Aorta (tissue), 5 donors: ENCODE measurements at regions not wholly inside any gene's neighbourhood (a gene's known extent, or its start where the extent isn't known, plus 50 kb on each side); places are given as distances from the start of the nearest gene placed in this dataset.

Experiments
- ATAC-seq: fragments of 200-7000 bp; cut with Tn5 transposase; one replicate; pipeline ENCODE4 v1.9.1; 2022; ENCODE audit warnings: moderate library complexity; ENCODE audit not compliant: low FRiP score
- DNase-seq, 2 donors: peaks; one replicate each; pipeline ENCODE4 v3.0.0-alpha.2; 2020
- H3K27ac ChIP-seq, 2 donors: one replicate each; pipeline ENCODE4 v1.5.1; 2013; ENCODE audit warnings: low read length in 2 of 2, mild to moderate bottlenecking in 2 of 2, moderate library complexity in 2 of 2, control low read depth in 1 of 2, inconsistent platforms in 1 of 2, low read depth in 1 of 2
- H3K27me3 ChIP-seq, 2 donors: one replicate each; pipeline ENCODE4 v1.6.1; 2013; ENCODE audit warnings: control low read depth in 1 of 2, low read length in 1 of 2, mild to moderate bottlenecking in 1 of 2, moderate library complexity in 1 of 2; ENCODE audit not compliant: insufficient read depth in 2 of 2, control insufficient read depth in 1 of 2
- H3K36me3 ChIP-seq, 2 donors: one replicate each; pipeline ENCODE4 v1.6.1; 2013; ENCODE audit warnings: control low read depth in 1 of 2, low read length in 1 of 2, mild to moderate bottlenecking in 1 of 2; ENCODE audit not compliant: insufficient read depth in 2 of 2, control insufficient read depth in 1 of 2
- H3K4me1 ChIP-seq, 2 donors: one replicate each; pipeline ENCODE4 v1.6.1; 2013; ENCODE audit warnings: low read length in 2 of 2, control low read depth in 1 of 2, mild to moderate bottlenecking in 1 of 2, moderate library complexity in 1 of 2; ENCODE audit not compliant: insufficient read depth in 2 of 2, control insufficient read depth in 1 of 2
- H3K4me3 ChIP-seq, 2 donors: one replicate each; pipeline ENCODE4 v1.5.1; 2013; ENCODE audit warnings: low read length in 2 of 2, control low read depth in 1 of 2, mild to moderate bottlenecking in 1 of 2
- H3K9me3 ChIP-seq: one replicate; pipeline ENCODE4 v1.6.1; 2013; ENCODE audit warnings: mild to moderate bottlenecking, low read length; ENCODE audit not compliant: control insufficient read depth
- WGBS, 2 donors: extraction: QIAGEN DNeasy Blood & Tissue Kit; methylation state at CpG; one replicate each; pipeline ENCODE4 v1.1.7; 2013; 5-methylcytosine and 5-hydroxymethylcytosine counted together
- intact Hi-C, 2 donors: fragments of 100-400 bp; cut with DNase I; formaldehyde crosslinking; loops; one replicate each; pipeline versions ENCODE4 v1.14.2 to v1.15.0; 2022
- donor health status: healthy with polysubstance abuse.
- donor health status: Bipolar disorder and iron deficiency.
- donor health status: DM: no; HTN: no; CAD: no.
- donor health status: DM: no; HTN: no; CAD: no.
- donor health status: DM: yes; HTN: yes; CAD: no.

- WGBS, 2 donors: 71 to 75% methylated on average over 5 of the region's 5 CpGs
- Histone ChIP-seq H3K4me1 (no peaks in the 10 kb centered on the region), H3K27ac (no peak overlapping the region), H3K4me3 (no peak overlapping the region), H3K27me3 (no peaks in the 10 kb centered on the region), H3K9me3 (no peaks in the 10 kb centered on the region), H3K36me3 (no peaks in the 10 kb centered on the region)
- ATAC-seq: no peak
- no peak for DNase-seq
- intact Hi-C loops: no loop called here
These were observed 114.1 kb upstream of the ARGLU1 start for GRCh38 chr13:106681997-106682396.

- Histone ChIP-seq H3K4me1 (no peaks in the 10 kb centered on the region), H3K36me3 (no peaks in the 10 kb centered on the region), H3K27ac (no peak overlapping the region), H3K27me3 (no peaks in the 10 kb centered on the region), H3K9me3 (no peaks in the 10 kb centered on the region), H3K4me3 (no peak overlapping the region)
- ATAC-seq (no peak), DNase-seq (no peak)
- 7 to 23% methylated on average over 3 of the region's 3 CpGs for WGBS, 2 donors
- intact Hi-C loops: no loop called here
These were observed 113.6 kb upstream of the ARGLU1 start for GRCh38 chr13:106681536-106681935.

GRCh38 chr13:106680796-106681472 lies 113.0 kb upstream of the ARGLU1 start:
- H3K36me3 ChIP-seq: no peaks in the 10 kb centered on the region
- H3K4me1 ChIP-seq: no peaks in the 10 kb centered on the region
- no peak for DNase-seq
- 43 to 46% methylated on average over 7 of the region's 7 CpGs for WGBS, 2 donors
- no peak overlapping the region for H3K27ac ChIP-seq
- intact Hi-C loops: no loop called here
- H3K4me3 ChIP-seq: no peak overlapping the region
- no peak for ATAC-seq
- H3K27me3 ChIP-seq: no peaks in the 10 kb centered on the region
- no peaks in the 10 kb centered on the region for H3K9me3 ChIP-seq

GRCh38 chr13:106678646-106679418 lies 110.9 kb upstream of the ARGLU1 start:
- no peak for DNase-seq
- H3K9me3 ChIP-seq: no peaks in the 10 kb centered on the region
- no peak overlapping the region for H3K4me3 ChIP-seq
- WGBS, 2 donors: 60 to 66% methylated on average over 5 of the region's 5 CpGs
- intact Hi-C loops: no loop called here
- no peaks in the 10 kb centered on the region for H3K4me1 ChIP-seq
- H3K27me3 ChIP-seq: no peaks in the 10 kb centered on the region
- no peak for ATAC-seq
- H3K36me3 ChIP-seq: no peaks in the 10 kb centered on the region
- H3K27ac ChIP-seq: no peak overlapping the region

- ATAC-seq: no peak
- Histone ChIP-seq H3K27ac (no peak overlapping the region), H3K36me3 (no peaks in the 10 kb centered on the region), H3K9me3 (no peaks in the 10 kb centered on the region), H3K4me3 (no peak overlapping the region), H3K27me3 (no peaks in the 10 kb centered on the region), H3K4me1 (no peaks in the 10 kb centered on the region)
- intact Hi-C loops: no loop called here
- no peak for DNase-seq
These were observed 107.4 kb upstream of the ARGLU1 start for GRCh38 chr13:106675311-106675710.

GRCh38 chr13:106660746-106661625 lies 93.0 kb upstream of the ARGLU1 start:
- no peak overlapping the region for H3K4me3 ChIP-seq
- ATAC-seq (no peak), DNase-seq (no peak)
- intact Hi-C loops: no loop called here
- no peak overlapping the region for H3K27ac ChIP-seq
- no peaks in the 10 kb centered on the region for H3K9me3 ChIP-seq
- H3K4me1 ChIP-seq: no peaks in the 10 kb centered on the region
- WGBS, 2 donors: 94 to 95% methylated on average over 6 of the region's 6 CpGs
- no peaks in the 10 kb centered on the region for H3K36me3 ChIP-seq
- no peaks in the 10 kb centered on the region for H3K27me3 ChIP-seq

GRCh38 chr13:106657104-106657503 lies 89.2 kb upstream of the ARGLU1 start:
- no peaks in the 10 kb centered on the region for H3K9me3 ChIP-seq
- H3K36me3 ChIP-seq: no peaks in the 10 kb centered on the region
- no peak overlapping the region for H3K4me3 ChIP-seq
- H3K27ac ChIP-seq: no peak overlapping the region
- ATAC-seq (no peak), DNase-seq (no peak)
- no peaks in the 10 kb centered on the region for H3K4me1 ChIP-seq
- intact Hi-C loops: no loop called here
- H3K27me3 ChIP-seq: no peaks in the 10 kb centered on the region
- WGBS, 2 donors: 78 to 81% methylated on average over 3 of the region's 3 CpGs

- 77 to 87% methylated on average over 1 of the region's 1 CpG for WGBS, 2 donors
- intact Hi-C loops: no loop called here
- H3K4me1 ChIP-seq: no peaks in the 10 kb centered on the region
- no peaks in the 10 kb centered on the region for H3K27me3 ChIP-seq
- H3K36me3 ChIP-seq: no peaks in the 10 kb centered on the region
- no peak overlapping the region for H3K27ac ChIP-seq
- no peak for DNase-seq
- no peak overlapping the region for H3K4me3 ChIP-seq
- no peaks in the 10 kb centered on the region for H3K9me3 ChIP-seq
- no peak for ATAC-seq
These were observed 88.2 kb upstream of the ARGLU1 start for GRCh38 chr13:106656186-106656585.
